Mesenteric fat pad (tissue), 1 donor: ENCODE measurements at regions not wholly inside any gene's neighbourhood (a gene's known extent, or its start where the extent isn't known, plus 50 kb on each side); places are given as distances from the start of the nearest gene placed in this dataset.

Experiments
- DNase-seq: peaks from one replicate; pipeline ENCODE4 v3.0.0-alpha.2; 2020; ENCODE audit warnings: low spot score
- donor health status: DM: yes; HTN: yes; CAD: no.

GRCh38 chr5:68778484-68778883 lies 315.3 kb upstream of the SLC30A5 start:
- no peak for DNase-seq

GRCh38 chr5:68780299-68780955 lies 313.4 kb upstream of the SLC30A5 start:
- DNase-seq: no peak

GRCh38 chr5:68793074-68793473 lies 300.7 kb upstream of the SLC30A5 start:
- DNase-seq: no peak

- DNase-seq: no peak
Observed at GRCh38 chr5:68793993-68794392, 299.8 kb upstream of the SLC30A5 start.

- no peak for DNase-seq
Observed at GRCh38 chr5:68795190-68795589, 298.6 kb upstream of the SLC30A5 start.

GRCh38 chr5:68798877-68799843 lies 294.7 kb upstream of the SLC30A5 start:
- no peak for DNase-seq

GRCh38 chr5:68802430-68802829 lies 291.4 kb upstream of the SLC30A5 start:
- no peak for DNase-seq

GRCh38 chr5:68803881-68804319 lies 289.9 kb upstream of the SLC30A5 start:
- no peak for DNase-seq

- DNase-seq: no peak
Observed at GRCh38 chr5:68804343-68804742, 289.5 kb upstream of the SLC30A5 start.

- no peak for DNase-seq
Observed at GRCh38 chr5:68805444-68805843, 288.4 kb upstream of the SLC30A5 start.

GRCh38 chr5:68817632-68818031 lies 276.2 kb upstream of the SLC30A5 start:
- DNase-seq: no peak

- DNase-seq: no peak
Observed at GRCh38 chr5:68818057-68818695, 275.6 kb upstream of the SLC30A5 start.

GRCh38 chr5:68818870-68819269 lies 274.9 kb upstream of the SLC30A5 start:
- DNase-seq: no peak

- no peak for DNase-seq
Observed at GRCh38 chr5:68821056-68821455, 272.8 kb upstream of the SLC30A5 start.

GRCh38 chr5:68822796-68823195 lies 271.0 kb upstream of the SLC30A5 start:
- DNase-seq: no peak

- DNase-seq: no peak
Observed at GRCh38 chr5:68823301-68823700, 270.5 kb upstream of the SLC30A5 start.

GRCh38 chr5:68830377-68830898 lies 263.4 kb upstream of the SLC30A5 start:
- DNase-seq: no peak

GRCh38 chr5:68834491-68834981 lies 259.3 kb upstream of the SLC30A5 start:
- no peak for DNase-seq

GRCh38 chr5:68838157-68838718 lies 255.6 kb upstream of the SLC30A5 start:
- DNase-seq: no peak

- DNase-seq: no peak
Observed at GRCh38 chr5:68839019-68839552, 254.7 kb upstream of the SLC30A5 start.
